Liver (tissue), 3 donors: ENCODE measurements at regions not wholly inside any gene's neighbourhood (a gene's known extent, or its start where the extent isn't known, plus 50 kb on each side); places are given as distances from the start of the nearest gene placed in this dataset.

Experiments
- SP1 ChIP-seq: IDR thresholded peaks from 2 replicates; pipeline ENCODE4 v1.6.1; 2018; ENCODE audit warnings: antibody characterized with exemption, mild to moderate bottlenecking
- YY1 ChIP-seq: IDR thresholded peaks from 2 replicates; pipeline ENCODE4 v1.6.1; 2016; ENCODE audit warnings: antibody characterized with exemption, mild to moderate bottlenecking
- TF ChIP-seq, protein P1 (sequence below): fragments of 150-350 bp; IDR thresholded peaks from 2 replicates; pipeline ENCODE4 v1.5.1; 2017; ENCODE audit warnings: improper control_type of control experiment, low read depth, low read length; ENCODE audit not compliant: missing input control
- TF ChIP-seq, protein P2 (sequence below): IDR thresholded peaks from 2 replicates; pipeline ENCODE4 v1.6.1; 2016; ENCODE audit warnings: antibody characterized with exemption
- donor health status: healthy.
- donor health status: healthy.

DNA sequence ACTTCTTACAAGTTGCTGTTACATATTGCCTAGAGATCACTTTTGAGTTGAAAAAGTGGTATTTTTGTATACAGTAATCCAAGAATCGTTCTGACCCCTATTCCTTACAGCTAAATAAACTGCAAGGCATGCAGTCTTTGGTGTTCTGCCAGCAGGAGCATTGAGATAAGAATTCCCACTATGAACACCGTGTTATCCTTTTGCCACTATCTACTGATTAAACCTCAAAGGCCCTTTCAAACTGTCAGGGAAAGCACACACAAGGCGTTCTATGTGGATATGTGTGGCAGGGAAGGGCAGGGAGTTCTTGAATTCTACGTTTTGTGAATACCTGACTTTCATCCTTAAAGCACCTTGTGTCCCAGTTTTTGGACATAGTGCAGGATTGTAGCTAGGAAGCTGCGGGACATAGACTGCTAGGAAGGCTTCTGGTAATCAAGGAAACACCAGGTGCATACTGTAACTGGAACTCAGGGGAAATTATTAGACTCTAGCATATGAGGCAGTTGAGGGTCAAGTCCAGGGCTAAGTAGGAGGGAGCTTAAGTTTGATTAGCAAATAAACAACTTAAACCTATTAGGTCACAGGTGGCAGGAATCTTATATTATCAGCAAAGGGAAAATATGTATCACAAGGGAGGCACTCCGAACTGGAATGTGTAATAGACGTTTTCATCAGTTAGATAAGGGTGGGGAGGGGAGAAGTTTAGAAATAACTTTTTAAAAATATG lies 506.6 kb downstream of the RNF144B start:
- TF ChIP-seq, protein P1, sequence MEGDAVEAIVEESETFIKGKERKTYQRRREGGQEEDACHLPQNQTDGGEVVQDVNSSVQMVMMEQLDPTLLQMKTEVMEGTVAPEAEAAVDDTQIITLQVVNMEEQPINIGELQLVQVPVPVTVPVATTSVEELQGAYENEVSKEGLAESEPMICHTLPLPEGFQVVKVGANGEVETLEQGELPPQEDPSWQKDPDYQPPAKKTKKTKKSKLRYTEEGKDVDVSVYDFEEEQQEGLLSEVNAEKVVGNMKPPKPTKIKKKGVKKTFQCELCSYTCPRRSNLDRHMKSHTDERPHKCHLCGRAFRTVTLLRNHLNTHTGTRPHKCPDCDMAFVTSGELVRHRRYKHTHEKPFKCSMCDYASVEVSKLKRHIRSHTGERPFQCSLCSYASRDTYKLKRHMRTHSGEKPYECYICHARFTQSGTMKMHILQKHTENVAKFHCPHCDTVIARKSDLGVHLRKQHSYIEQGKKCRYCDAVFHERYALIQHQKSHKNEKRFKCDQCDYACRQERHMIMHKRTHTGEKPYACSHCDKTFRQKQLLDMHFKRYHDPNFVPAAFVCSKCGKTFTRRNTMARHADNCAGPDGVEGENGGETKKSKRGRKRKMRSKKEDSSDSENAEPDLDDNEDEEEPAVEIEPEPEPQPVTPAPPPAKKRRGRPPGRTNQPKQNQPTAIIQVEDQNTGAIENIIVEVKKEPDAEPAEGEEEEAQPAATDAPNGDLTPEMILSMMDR, result no peak
- TF ChIP-seq, protein P2, sequence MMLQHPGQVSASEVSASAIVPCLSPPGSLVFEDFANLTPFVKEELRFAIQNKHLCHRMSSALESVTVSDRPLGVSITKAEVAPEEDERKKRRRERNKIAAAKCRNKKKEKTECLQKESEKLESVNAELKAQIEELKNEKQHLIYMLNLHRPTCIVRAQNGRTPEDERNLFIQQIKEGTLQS, result no peak
- TF ChIP-seq YY1 (no peak), SP1 (no peak)
